HG03139 (cell line): ENCODE measurements at regions not wholly inside any gene's neighbourhood (a gene's known extent, or its start where the extent isn't known, plus 50 kb on each side); places are given as distances from the start of the nearest gene placed in this dataset.
"Not testable (repeated sequence)": the region's sequence is repeated elsewhere in the genome, so short reads cannot be mapped to it uniquely, and the experiment has no call there.

Source experiments
- ATAC-seq: cut with Tn5 transposase; IDR thresholded peaks from one replicate; pipeline ENCODE4 v1.9.1; 2021; ENCODE audit not compliant: unreplicated experiment

- no peak for ATAC-seq
These were observed 404.8 kb downstream of the EPHA5 start for GRCh38 chr4:65265526-65265925.

GRCh38 chr4:65259296-65259695, 411.0 kb downstream of the EPHA5 start:
- no peak for ATAC-seq

- ATAC-seq = no peak
These were observed 419.4 kb downstream of the EPHA5 start for GRCh38 chr4:65250916-65251315.

- no peak for ATAC-seq
These were observed 421.2 kb downstream of the EPHA5 start for GRCh38 chr4:65249111-65249510.

- ATAC-seq = no peak
These were observed 428.0 kb downstream of the EPHA5 start for GRCh38 chr4:65242156-65242846.

- ATAC-seq = no peak
These were observed 428.9 kb downstream of the EPHA5 start for GRCh38 chr4:65241257-65241997.

GRCh38 chr4:65234061-65234460, 436.2 kb downstream of the EPHA5 start:
- no peak for ATAC-seq

- ATAC-seq = no peak
These were observed 442.7 kb downstream of the EPHA5 start for GRCh38 chr4:65227628-65228027.

- no peak for ATAC-seq
These were observed 446.7 kb downstream of the EPHA5 start for GRCh38 chr4:65223601-65224000.

- ATAC-seq = not testable (repeated sequence)
These were observed 447.2 kb downstream of the EPHA5 start for GRCh38 chr4:65223074-65223473.

- ATAC-seq = no peak
These were observed 453.1 kb downstream of the EPHA5 start for GRCh38 chr4:65217179-65217578.

GRCh38 chr4:65202853-65203236, 467.4 kb downstream of the EPHA5 start:
- ATAC-seq = no peak

GRCh38 chr4:65202165-65202852, 468.0 kb downstream of the EPHA5 start:
- no peak for ATAC-seq

GRCh38 chr4:65195666-65196065, 474.6 kb downstream of the EPHA5 start:
- ATAC-seq = no peak

GRCh38 chr4:65195002-65195401, 475.3 kb downstream of the EPHA5 start:
- no peak for ATAC-seq

GRCh38 chr4:65193985-65194384, 476.3 kb downstream of the EPHA5 start:
- no peak for ATAC-seq

- ATAC-seq = no peak
These were observed 479.5 kb downstream of the EPHA5 start for GRCh38 chr4:65190780-65191179.

GRCh38 chr4:65175585-65175984, 494.7 kb downstream of the EPHA5 start:
- no peak for ATAC-seq

- ATAC-seq = no peak
These were observed 499.3 kb downstream of the EPHA5 start for GRCh38 chr4:65170768-65171514.

- ATAC-seq = no peak
These were observed 502.6 kb downstream of the EPHA5 start for GRCh38 chr4:65167719-65168118.

GRCh38 chr4:65152205-65152604, 518.1 kb downstream of the EPHA5 start:
- no peak for ATAC-seq
